BJ (cell line): ENCODE measurements at regions not wholly inside any gene's neighbourhood (a gene's known extent, or its start where the extent isn't known, plus 50 kb on each side); places are given as distances from the start of the nearest gene placed in this dataset.

Experiments used
- CTCF ChIA-PET: fragments of 350-600 bp; formaldehyde crosslinking; extraction: SDS; loops from one replicate; lab custom pipeline; 2021; ENCODE audit warnings: antibody characterized with exemption, inconsistent platforms; lab: Yijun Ruan, JAX
- POLR2A ChIA-PET: fragments of 300-600 bp; sonication (Branson Sonifier 250); formaldehyde crosslinking; extraction: SDS; loops from one replicate; lab custom pipeline; 2021; ENCODE audit warnings: antibody characterized with exemption; lab: Charles Lee
- DNase-seq: peaks from one replicate; pipeline ENCODE4 v3.0.0-alpha.2; 2011; ENCODE audit warnings: low read depth
- H3K27me3 ChIP-seq: 2 replicates; pipeline ENCODE4 v1.6.0; 2011; ENCODE audit warnings: low read length; ENCODE audit not compliant: control insufficient read depth, insufficient read depth
- H3K36me3 ChIP-seq: 2 replicates; pipeline ENCODE4 v1.5.1; 2011; ENCODE audit warnings: low read length; ENCODE audit not compliant: control insufficient read depth, insufficient read depth
- H3K4me3 ChIP-seq: 2 replicates; pipeline ENCODE4 v1.5.1; 2011; ENCODE audit warnings: low read depth, mild to moderate bottlenecking, control low read depth, low read length
- CTCF ChIP-seq: IDR thresholded peaks from 2 replicates; pipeline ENCODE4 v1.5.1; 2011; ENCODE audit warnings: low read depth, mild to moderate bottlenecking, control low read depth, inconsistent platforms, low read length, moderate library complexity; ENCODE audit not compliant: insufficient read depth

- CTCF ChIA-PET: no interaction called here
- DNase-seq: peak; percentile 69
- Histone ChIP-seq H3K4me3 (no peak overlapping the region), H3K27me3 (no peaks in the 10 kb centered on the region), H3K36me3 (no peaks in the 10 kb centered on the region)
- POLR2A ChIA-PET: no interaction called here
- TF ChIP-seq CTCF: no peak
Measured at GRCh38 chr6:71489736-71490135, 201.1 kb downstream of the OGFRL1 start.

GRCh38 chr6:71490876-71491275 is 202.3 kb downstream of the OGFRL1 start:
- ChIA-PET POLR2A (no interaction called here), CTCF (interaction anchor here (0.6 to 1.7 kb wide), 3 partner anchors 9 to 72 kb away, joined by 3 to 9 read pairs (median 4); no protein-coding TSS in a partner anchor)
- no peak overlapping the region for H3K4me3 ChIP-seq
- no peak for TF ChIP-seq CTCF
- no peaks in the 10 kb centered on the region for H3K36me3 ChIP-seq
- H3K27me3 ChIP-seq: no peaks in the 10 kb centered on the region
- no peak for DNase-seq

- Histone ChIP-seq H3K36me3 (no peaks in the 10 kb centered on the region), H3K27me3 (no peaks in the 10 kb centered on the region), H3K4me3 (no peak overlapping the region)
- no peak for DNase-seq
- CTCF ChIA-PET: interaction anchor here (1.1 to 1.7 kb wide), 2 partner anchors 8 to 18 kb away, joined by 4 to 9 read pairs; no protein-coding TSS in a partner anchor
- POLR2A ChIA-PET: no interaction called here
- TF ChIP-seq CTCF: no peak
Measured at GRCh38 chr6:71491844-71492243, 203.2 kb downstream of the OGFRL1 start.

GRCh38 chr6:71492668-71493067 is 204.1 kb downstream of the OGFRL1 start:
- CTCF ChIA-PET: interaction anchor here (1.4 kb wide), 1 partner anchor 17 kb away, joined by 4 read pairs; no protein-coding TSS in a partner anchor
- POLR2A ChIA-PET: no interaction called here
- Histone ChIP-seq H3K36me3 (no peaks in the 10 kb centered on the region), H3K4me3 (no peak overlapping the region), H3K27me3 (no peaks in the 10 kb centered on the region)
- no peak for TF ChIP-seq CTCF
- DNase-seq: no peak

- Histone ChIP-seq H3K4me3 (no peak overlapping the region), H3K36me3 (no peaks in the 10 kb centered on the region), H3K27me3 (no peaks in the 10 kb centered on the region)
- ChIA-PET POLR2A (no interaction called here), CTCF (interaction anchor here (1.0 kb wide), 1 partner anchor 14 kb away, joined by 3 read pairs; no protein-coding TSS in a partner anchor)
- no peak for DNase-seq
- no peak for TF ChIP-seq CTCF
Measured at GRCh38 chr6:71496018-71496721, 207.6 kb downstream of the OGFRL1 start.
